HEK293 (cell line): ENCODE measurements at regions not wholly inside any gene's neighbourhood (a gene's known extent, or its start where the extent isn't known, plus 50 kb on each side); places are given as distances from the start of the nearest gene placed in this dataset.

Experiments
- CTCF ChIA-PET: fragments of 350-600 bp; formaldehyde crosslinking; extraction: SDS; loops from one replicate; lab custom pipeline; 2021; ENCODE audit warnings: antibody characterized with exemption; lab: Yijun Ruan, JAX
- POLR2A ChIA-PET: fragments of 300-600 bp; formaldehyde crosslinking; extraction: SDS; loops from one replicate; lab custom pipeline; 2020; ENCODE audit warnings: antibody characterized with exemption, inconsistent platforms; lab: Yijun Ruan, JAX
- H3K27ac ChIP-seq: fragments of 200-500 bp; sonication (Bioruptor generic); 2 replicates; pipeline ENCODE4 v1.5.1; 2014; ENCODE audit warnings: low read depth, low read length, control low read depth, inconsistent platforms; ENCODE audit errors: extremely low read depth
- H3K36me3 ChIP-seq, 2 experiments: fragments of 200-500 bp in 1 of 2; sonication (Bioruptor generic) in 1 of 2; 1 replicate in 1 of 2; 2 replicates in 1 of 2; pipeline ENCODE4 v1.5.1; 2014 to 2017; ENCODE audit warnings: inconsistent platforms in 2 of 2, low read length in 2 of 2; ENCODE audit not compliant: control insufficient read depth in 2 of 2, insufficient read depth in 1 of 2
- H3K4me1 ChIP-seq: fragments of 200-500 bp; sonication (Bioruptor generic); 2 replicates; pipeline ENCODE4 v1.5.1; 2014; ENCODE audit warnings: mild to moderate bottlenecking, low read length, inconsistent platforms; ENCODE audit not compliant: control insufficient read depth, insufficient read depth
- H3K4me3 ChIP-seq: 2 replicates; pipeline ENCODE4 v1.5.1; 2011; ENCODE audit warnings: low read depth, mild to moderate bottlenecking, control low read depth, low read length, moderate library complexity
- H3K9me3 ChIP-seq: fragments of 200-500 bp; sonication (Bioruptor generic); 2 replicates; pipeline ENCODE4 v1.5.1; 2014; ENCODE audit warnings: low read depth, low read length, inconsistent platforms; ENCODE audit not compliant: control insufficient read depth, insufficient read depth
- FEZF1 ChIP-seq: fragments of 450-650 bp; formaldehyde crosslinking; IDR thresholded peaks from 2 replicates; pipeline ENCODE4 v1.5.1; 2016; ENCODE audit warnings: missing biosample characterization, missing genetic modification characterization
- GLIS2 ChIP-seq: fragments of 450-650 bp; formaldehyde crosslinking; IDR thresholded peaks from 2 replicates; pipeline ENCODE4 v1.5.1; 2016; ENCODE audit warnings: missing biosample characterization, missing genetic modification characterization
- PATZ1 ChIP-seq: fragments of 450-650 bp; formaldehyde crosslinking; IDR thresholded peaks from 2 replicates; pipeline ENCODE4 v1.5.1; 2016; ENCODE audit warnings: missing biosample characterization, missing genetic modification characterization
- PRDM4 ChIP-seq: fragments of 450-650 bp; formaldehyde crosslinking; IDR thresholded peaks from 2 replicates; pipeline ENCODE4 v1.5.1; 2017; ENCODE audit warnings: missing biosample characterization, missing genetic modification characterization
- SP2 ChIP-seq: fragments of 450-650 bp; formaldehyde crosslinking; IDR thresholded peaks from 2 replicates; pipeline ENCODE4 v1.5.1; 2016; ENCODE audit warnings: missing biosample characterization, missing genetic modification characterization
- ZBTB1 ChIP-seq: fragments of 450-650 bp; formaldehyde crosslinking; IDR thresholded peaks from 2 replicates; pipeline ENCODE4 v1.5.1; 2016; ENCODE audit warnings: missing biosample characterization, missing genetic modification characterization
- ZIC2 ChIP-seq: fragments of 450-650 bp; formaldehyde crosslinking; IDR thresholded peaks from 2 replicates; pipeline ENCODE4 v1.5.1; 2016; ENCODE audit warnings: missing biosample characterization, missing genetic modification characterization
- ZNF112 ChIP-seq: fragments of 450-650 bp; formaldehyde crosslinking; IDR thresholded peaks from 2 replicates; pipeline ENCODE4 v1.5.0; 2017; ENCODE audit warnings: missing biosample characterization, missing genetic modification characterization
- ZNF121 ChIP-seq: fragments of 450-650 bp; formaldehyde crosslinking; IDR thresholded peaks from 2 replicates; pipeline ENCODE4 v1.5.1; 2016; ENCODE audit warnings: missing biosample characterization, missing genetic modification characterization
- ZNF146 ChIP-seq: fragments of 450-650 bp; formaldehyde crosslinking; IDR thresholded peaks from 2 replicates; pipeline ENCODE4 v1.5.1; 2016; ENCODE audit warnings: missing biosample characterization, missing genetic modification characterization
- ZNF202 ChIP-seq: fragments of 450-650 bp; formaldehyde crosslinking; IDR thresholded peaks from 2 replicates; pipeline ENCODE4 v1.5.1; 2016; ENCODE audit warnings: missing biosample characterization, missing genetic modification characterization, borderline replicate concordance
- ZNF311 ChIP-seq: fragments of 450-650 bp; formaldehyde crosslinking; IDR thresholded peaks from 2 replicates; pipeline ENCODE4 v1.5.1; 2017; ENCODE audit warnings: missing biosample characterization, missing genetic modification characterization, borderline replicate concordance
- ZNF416 ChIP-seq: fragments of 450-650 bp; formaldehyde crosslinking; IDR thresholded peaks from 2 replicates; pipeline ENCODE4 v1.5.1; 2016; ENCODE audit warnings: missing biosample characterization, missing genetic modification characterization
- ZNF433 ChIP-seq: fragments of 450-650 bp; formaldehyde crosslinking; IDR thresholded peaks from 2 replicates; pipeline ENCODE4 v1.5.1; 2016; ENCODE audit warnings: missing biosample characterization, missing genetic modification characterization, low read depth
- ZNF449 ChIP-seq: fragments of 450-650 bp; formaldehyde crosslinking; IDR thresholded peaks from 2 replicates; pipeline ENCODE4 v1.5.1; 2017; ENCODE audit warnings: missing biosample characterization, mild to moderate bottlenecking, missing genetic modification characterization, moderate library complexity
- ZNF529 ChIP-seq: fragments of 450-650 bp; formaldehyde crosslinking; IDR thresholded peaks from 2 replicates; pipeline ENCODE4 v1.5.1; 2017; ENCODE audit warnings: missing genetic modification characterization, missing biosample characterization; ENCODE audit not compliant: insufficient replicate concordance
- ZNF549 ChIP-seq: fragments of 450-650 bp; IDR thresholded peaks from 2 replicates; pipeline ENCODE4 v1.5.1; 2018; ENCODE audit warnings: missing biosample characterization, missing genetic modification characterization, mild to moderate bottlenecking, inconsistent platforms, moderate library complexity
- ZNF580 ChIP-seq: fragments of 450-650 bp; formaldehyde crosslinking; IDR thresholded peaks from 2 replicates; pipeline ENCODE4 v1.5.1; 2016; ENCODE audit warnings: missing biosample characterization, missing genetic modification characterization
- ZNF600 ChIP-seq: fragments of 450-650 bp; formaldehyde crosslinking; IDR thresholded peaks from 2 replicates; pipeline ENCODE4 v1.5.1; 2016; ENCODE audit warnings: missing biosample characterization, missing genetic modification characterization
- ZNF76 ChIP-seq: fragments of 450-650 bp; formaldehyde crosslinking; IDR thresholded peaks from 2 replicates; pipeline ENCODE4; 2016; ENCODE audit warnings: low read depth, missing biosample characterization, missing genetic modification characterization, borderline replicate concordance
- ZNF785 ChIP-seq: fragments of 450-650 bp; formaldehyde crosslinking; IDR thresholded peaks from 2 replicates; pipeline ENCODE4 v1.5.1; 2016; ENCODE audit warnings: missing biosample characterization, missing genetic modification characterization
- ZXDB ChIP-seq: fragments of 450-650 bp; formaldehyde crosslinking; IDR thresholded peaks from 2 replicates; pipeline ENCODE4 v1.5.1; 2016; ENCODE audit warnings: missing biosample characterization, missing genetic modification characterization
- TF ChIP-seq, protein P1 (sequence below): fragments of 450-650 bp; IDR thresholded peaks from 2 replicates; pipeline ENCODE4 v1.5.1; 2018; ENCODE audit warnings: missing biosample characterization, missing genetic modification characterization
- TF ChIP-seq, protein P2 (sequence below): fragments of 450-650 bp; formaldehyde crosslinking; IDR thresholded peaks from 2 replicates; pipeline ENCODE4 v1.5.1; 2016; ENCODE audit warnings: missing biosample characterization, missing genetic modification characterization

DNA sequence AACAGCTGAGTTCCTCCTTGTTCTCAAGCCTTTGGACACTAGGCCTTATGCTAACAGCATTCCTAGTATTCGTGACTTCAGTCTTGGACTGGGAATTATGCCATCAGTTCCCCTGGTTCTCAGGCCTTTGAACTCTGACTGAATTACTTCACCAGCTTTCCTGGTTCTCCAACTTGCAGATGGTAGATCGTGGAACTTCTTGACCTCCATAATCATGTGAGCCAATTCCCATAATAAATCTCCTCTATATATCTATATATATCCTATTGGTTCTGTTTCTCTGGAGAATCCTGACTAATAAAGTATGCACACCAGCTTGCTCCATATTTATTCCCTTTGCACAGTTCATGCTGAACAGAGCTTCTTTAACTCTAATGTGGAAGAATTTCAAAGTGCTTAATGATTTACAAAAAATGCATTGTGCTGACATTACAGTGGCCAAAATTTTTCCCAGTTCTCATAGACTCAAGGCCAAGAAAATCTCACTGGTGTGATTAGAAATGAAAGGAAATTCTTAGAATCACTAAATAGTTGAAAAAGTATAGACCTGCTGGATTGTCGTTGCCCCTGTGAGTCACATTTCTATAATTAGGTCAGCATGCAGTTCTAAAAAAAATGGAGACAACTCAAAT, 462.9 kb upstream of the ADAMTS5 start:
- Histone ChIP-seq H3K4me1 (no peaks in the 10 kb centered on the region), H3K27ac (no peak overlapping the region), H3K4me3 (no peak overlapping the region)
- POLR2A ChIA-PET = no interaction called here
- no peak for TF ChIP-seq ZNF202 (tag by site-specific recombination)
- no peak for TF ChIP-seq ZNF76 (tag by site-specific recombination)
- no peak for TF ChIP-seq ZNF112 (tag by site-specific recombination)
- TF ChIP-seq ZNF121 (tag by site-specific recombination) = no peak
- TF ChIP-seq ZXDB (tag by site-specific recombination) = no peak
- TF ChIP-seq, protein P1, sequence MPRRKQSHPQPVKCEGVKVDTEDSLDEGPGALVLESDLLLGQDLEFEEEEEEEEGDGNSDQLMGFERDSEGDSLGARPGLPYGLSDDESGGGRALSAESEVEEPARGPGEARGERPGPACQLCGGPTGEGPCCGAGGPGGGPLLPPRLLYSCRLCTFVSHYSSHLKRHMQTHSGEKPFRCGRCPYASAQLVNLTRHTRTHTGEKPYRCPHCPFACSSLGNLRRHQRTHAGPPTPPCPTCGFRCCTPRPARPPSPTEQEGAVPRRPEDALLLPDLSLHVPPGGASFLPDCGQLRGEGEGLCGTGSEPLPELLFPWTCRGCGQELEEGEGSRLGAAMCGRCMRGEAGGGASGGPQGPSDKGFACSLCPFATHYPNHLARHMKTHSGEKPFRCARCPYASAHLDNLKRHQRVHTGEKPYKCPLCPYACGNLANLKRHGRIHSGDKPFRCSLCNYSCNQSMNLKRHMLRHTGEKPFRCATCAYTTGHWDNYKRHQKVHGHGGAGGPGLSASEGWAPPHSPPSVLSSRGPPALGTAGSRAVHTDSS = no peak
- no peak for TF ChIP-seq ZNF311 (tag by site-specific recombination)
- TF ChIP-seq, all 188 proteins: peak for 0
- CTCF ChIA-PET = interaction anchor here (0.5 kb wide), 1 partner anchor 1315 kb away, joined by 4 read pairs; no protein-coding TSS in a partner anchor
- Histone ChIP-seq H3K36me3 (no peaks in the 10 kb centered on the region), H3K9me3 (no peaks in the 10 kb centered on the region)

DNA sequence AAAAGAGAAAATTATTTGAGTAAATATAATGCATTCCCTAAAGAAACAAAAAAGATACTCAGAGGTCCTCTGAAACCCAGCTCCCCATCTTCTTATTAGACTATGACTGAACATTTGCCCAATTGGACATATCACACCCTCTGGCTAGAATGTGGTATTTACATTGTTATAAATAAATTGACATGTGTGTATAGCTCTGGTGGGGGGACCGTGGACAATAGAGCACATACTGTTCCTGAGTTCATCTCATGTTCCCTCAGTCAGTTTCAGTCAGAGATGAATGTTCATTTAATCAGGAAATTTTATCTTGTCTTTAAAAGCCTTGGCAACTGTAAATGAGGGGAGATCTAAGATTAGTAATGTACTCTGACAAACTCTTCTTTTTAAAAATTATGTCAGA, 459.3 kb upstream of the ADAMTS5 start:
- CTCF ChIA-PET = interaction anchor here (0.6 to 0.7 kb wide), 2 partner anchors 910 to 1321 kb away, joined by 3 read pairs; no protein-coding TSS in a partner anchor
- POLR2A ChIA-PET = no interaction called here

More for the DNA sequence above, 459.3 kb upstream of the ADAMTS5 start:
- Histone ChIP-seq H3K36me3 (no peaks in the 10 kb centered on the region), H3K9me3 (no peaks in the 10 kb centered on the region), H3K4me1 (no peaks in the 10 kb centered on the region), H3K27ac (no peak overlapping the region)
- TF ChIP-seq ZNF580 (tag by site-specific recombination) (no peak), ZNF416 (tag by site-specific recombination) (no peak), ZNF549 (tag by site-specific recombination) (no peak), PRDM4 (tag by site-specific recombination) (no peak), FEZF1 (tag by site-specific recombination) (no peak), ZBTB1 (no peak), ZIC2 (tag by site-specific recombination) (no peak), ZNF600 (no peak), ZNF785 (tag by site-specific recombination) (no peak), ZNF529 (tag by site-specific recombination) (no peak), ZNF146 (tag by site-specific recombination) (no peak), PATZ1 (tag by site-specific recombination) (no peak), ZNF76 (tag by site-specific recombination) (no peak), GLIS2 (tag by site-specific recombination) (no peak), ZNF433 (tag by site-specific recombination) (no peak), SP2 (tag by site-specific recombination) (no peak), ZNF449 (tag by site-specific recombination) (no peak), ZNF202 (tag by site-specific recombination) (no peak)
- TF ChIP-seq, protein P2, sequence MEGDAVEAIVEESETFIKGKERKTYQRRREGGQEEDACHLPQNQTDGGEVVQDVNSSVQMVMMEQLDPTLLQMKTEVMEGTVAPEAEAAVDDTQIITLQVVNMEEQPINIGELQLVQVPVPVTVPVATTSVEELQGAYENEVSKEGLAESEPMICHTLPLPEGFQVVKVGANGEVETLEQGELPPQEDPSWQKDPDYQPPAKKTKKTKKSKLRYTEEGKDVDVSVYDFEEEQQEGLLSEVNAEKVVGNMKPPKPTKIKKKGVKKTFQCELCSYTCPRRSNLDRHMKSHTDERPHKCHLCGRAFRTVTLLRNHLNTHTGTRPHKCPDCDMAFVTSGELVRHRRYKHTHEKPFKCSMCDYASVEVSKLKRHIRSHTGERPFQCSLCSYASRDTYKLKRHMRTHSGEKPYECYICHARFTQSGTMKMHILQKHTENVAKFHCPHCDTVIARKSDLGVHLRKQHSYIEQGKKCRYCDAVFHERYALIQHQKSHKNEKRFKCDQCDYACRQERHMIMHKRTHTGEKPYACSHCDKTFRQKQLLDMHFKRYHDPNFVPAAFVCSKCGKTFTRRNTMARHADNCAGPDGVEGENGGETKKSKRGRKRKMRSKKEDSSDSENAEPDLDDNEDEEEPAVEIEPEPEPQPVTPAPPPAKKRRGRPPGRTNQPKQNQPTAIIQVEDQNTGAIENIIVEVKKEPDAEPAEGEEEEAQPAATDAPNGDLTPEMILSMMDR = no peak
- TF ChIP-seq, all 188 proteins: peak for 0
- no peak overlapping the region for H3K4me3 ChIP-seq
